PC-9 (cell line): ENCODE measurements at regions not wholly inside any gene's neighbourhood (a gene's known extent, or its start where the extent isn't known, plus 50 kb on each side); places are given as distances from the start of the nearest gene placed in this dataset.

Experiments
- BruUV-seq: library from RNA; stranded (reverse); fragments of 400-500 nt; replicated peaks from 2 replicates; lab custom pipeline; 2021; lab: Mats Ljungman, UMichigan
- CTCF ChIA-PET: fragments of 300-600 bp; sonication (Branson Sonifier 250); formaldehyde crosslinking; loops from one replicate; lab custom pipeline; 2022; ENCODE audit warnings: antibody characterized with exemption; lab: Charles Lee
- POLR2A ChIA-PET: fragments of 300-600 bp; sonication (Branson Sonifier 250); formaldehyde crosslinking; loops from one replicate; lab custom pipeline; 2022; ENCODE audit warnings: antibody characterized with exemption; ENCODE audit not compliant: unreplicated experiment; lab: Charles Lee
- DNase-seq, 2 experiments: peaks; one replicate each; pipeline versions ENCODE4 v3.0.0 to v3.0.0-alpha.2; 2015 to 2022; ENCODE audit warnings: mixed read lengths in 1 of 2
- H2AFZ ChIP-seq: fragments of 200-600 bp; sonication (generic); 2 replicates; pipeline ENCODE4 v1.8.1; 2017; ENCODE audit warnings: antibody characterized with exemption
- H3F3A ChIP-seq: fragments of 200-600 bp; sonication (generic); 2 replicates; pipeline ENCODE4 v1.8.1; 2017; ENCODE audit warnings: antibody characterized with exemption, mild to moderate bottlenecking, low read depth; ENCODE audit not compliant: insufficient read depth
- H3K27ac ChIP-seq: fragments of 200-600 bp; sonication (generic); 2 replicates; pipeline ENCODE4 v1.6.1; 2016; ENCODE audit warnings: mixed run types
- H3K27me3 ChIP-seq: fragments of 200-600 bp; sonication (generic); 2 replicates; pipeline ENCODE4 v1.6.1; 2016; ENCODE audit warnings: low read depth, mixed run types; ENCODE audit not compliant: insufficient read depth
- H3K36me3 ChIP-seq: fragments of 200-600 bp; sonication (generic); 2 replicates; pipeline ENCODE4 v1.6.1; 2016; ENCODE audit warnings: low read depth, mixed run types
- H3K4me1 ChIP-seq: fragments of 200-600 bp; sonication (generic); replicated peaks from 2 replicates; pipeline ENCODE4 v1.6.1; 2016; ENCODE audit warnings: mixed run types; ENCODE audit not compliant: insufficient read depth
- H3K4me2 ChIP-seq: fragments of 200-600 bp; sonication (generic); 2 replicates; pipeline ENCODE4 v1.6.1; 2017; ENCODE audit warnings: mixed run types
- H3K4me3 ChIP-seq: fragments of 200-600 bp; sonication (generic); 2 replicates; pipeline ENCODE4 v1.6.1; 2016; ENCODE audit warnings: mixed run types
- H3K79me2 ChIP-seq: fragments of 200-600 bp; sonication (generic); 2 replicates; pipeline ENCODE4 v1.6.1; 2017; ENCODE audit warnings: low read depth, mixed run types
- H3K9me2 ChIP-seq: fragments of 200-600 bp; sonication (generic); 2 replicates; pipeline ENCODE4 v1.8.1; 2017; ENCODE audit warnings: mild to moderate bottlenecking; ENCODE audit not compliant: insufficient read depth
- H3K9me3 ChIP-seq: fragments of 200-600 bp; sonication (generic); 2 replicates; pipeline ENCODE4 v1.8.1; 2016; ENCODE audit warnings: low read depth; ENCODE audit not compliant: insufficient read depth
- H4K20me1 ChIP-seq: fragments of 200-600 bp; sonication (generic); 2 replicates; pipeline ENCODE4 v1.8.1; 2017; ENCODE audit not compliant: insufficient read depth
- EZH2 ChIP-seq: fragments of 200-600 bp; sonication (generic); IDR thresholded peaks from 2 replicates; pipeline ENCODE4 v1.8.0; 2017; ENCODE audit warnings: antibody characterized with exemption, low read depth
- intact Hi-C: fragments of 100-400 bp; cut with micrococcal nuclease; formaldehyde crosslinking; loops from one replicate; pipeline ENCODE4 v1.10.0; 2022; ENCODE audit not compliant: unreplicated experiment
- TF ChIP-seq, protein P1 (sequence below): fragments of 200-600 bp; sonication (generic); conservative IDR thresholded peaks from 2 replicates; pipeline ENCODE4 v1.6.1; 2017; ENCODE audit warnings: mixed run types, antibody characterized with exemption, mild to moderate bottlenecking, moderate library complexity

DNA sequence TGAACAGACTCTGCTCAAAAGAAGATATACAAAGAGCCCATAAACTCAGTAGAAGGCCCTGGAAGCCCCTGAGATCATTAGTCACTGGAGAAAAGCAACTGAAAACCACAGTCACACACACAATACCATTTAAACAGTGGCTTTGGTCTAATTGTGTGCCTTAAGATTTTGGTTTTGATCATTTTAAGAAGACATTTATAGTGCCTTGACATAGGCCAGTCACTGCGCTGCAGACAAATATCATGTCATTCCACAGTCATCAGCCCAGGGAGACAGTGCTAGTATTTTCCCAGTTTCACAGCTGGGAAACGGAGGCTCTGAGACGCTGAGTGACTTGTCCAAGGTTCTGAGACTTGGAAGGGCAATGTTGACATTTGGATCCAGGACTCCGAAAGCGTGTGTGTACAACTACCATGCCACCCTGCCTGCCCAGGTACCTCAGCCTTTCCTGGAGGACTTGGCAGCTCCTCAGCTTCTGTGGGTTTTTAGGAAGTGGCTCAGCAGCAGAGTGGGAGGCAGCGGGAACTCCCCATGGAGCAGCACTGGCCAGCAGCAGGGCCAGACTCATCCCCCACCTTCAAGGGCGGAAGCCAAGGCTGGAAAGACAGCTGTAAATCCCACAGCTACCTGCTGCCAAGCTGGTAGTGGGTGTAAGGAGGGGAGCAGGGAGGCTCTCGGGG lies 173.9 kb downstream of the WDR11 start:
- Histone ChIP-seq H3K27me3 (peaks cover 6% of the 10 kb centered on the region; the same call in 1 of the 2 replicates), H3K36me3 (no peaks in the 10 kb centered on the region), H3K79me2 (no peaks in the 10 kb centered on the region), H4K20me1 (no peaks in the 10 kb centered on the region), H3K4me3 (no peak overlapping the region), H3K9me2 (no peaks in the 10 kb centered on the region), H3K4me1 (no peaks in the 10 kb centered on the region), H3K9me3 (no peaks in the 10 kb centered on the region), H3K4me2 (no peak overlapping the region), H3K27ac (no peak overlapping the region), H3F3A (no peaks in the 10 kb centered on the region), H2AFZ (no peak overlapping the region)
- POLR2A ChIA-PET: no interaction called here
- TF ChIP-seq, protein P1, sequence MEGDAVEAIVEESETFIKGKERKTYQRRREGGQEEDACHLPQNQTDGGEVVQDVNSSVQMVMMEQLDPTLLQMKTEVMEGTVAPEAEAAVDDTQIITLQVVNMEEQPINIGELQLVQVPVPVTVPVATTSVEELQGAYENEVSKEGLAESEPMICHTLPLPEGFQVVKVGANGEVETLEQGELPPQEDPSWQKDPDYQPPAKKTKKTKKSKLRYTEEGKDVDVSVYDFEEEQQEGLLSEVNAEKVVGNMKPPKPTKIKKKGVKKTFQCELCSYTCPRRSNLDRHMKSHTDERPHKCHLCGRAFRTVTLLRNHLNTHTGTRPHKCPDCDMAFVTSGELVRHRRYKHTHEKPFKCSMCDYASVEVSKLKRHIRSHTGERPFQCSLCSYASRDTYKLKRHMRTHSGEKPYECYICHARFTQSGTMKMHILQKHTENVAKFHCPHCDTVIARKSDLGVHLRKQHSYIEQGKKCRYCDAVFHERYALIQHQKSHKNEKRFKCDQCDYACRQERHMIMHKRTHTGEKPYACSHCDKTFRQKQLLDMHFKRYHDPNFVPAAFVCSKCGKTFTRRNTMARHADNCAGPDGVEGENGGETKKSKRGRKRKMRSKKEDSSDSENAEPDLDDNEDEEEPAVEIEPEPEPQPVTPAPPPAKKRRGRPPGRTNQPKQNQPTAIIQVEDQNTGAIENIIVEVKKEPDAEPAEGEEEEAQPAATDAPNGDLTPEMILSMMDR: no peak
- TF ChIP-seq EZH2: no peak
- DNase-seq: no peak
- BruUV-seq: no TSS peak
- CTCF ChIA-PET: no interaction called here
- intact Hi-C loops: no loop called here

DNA sequence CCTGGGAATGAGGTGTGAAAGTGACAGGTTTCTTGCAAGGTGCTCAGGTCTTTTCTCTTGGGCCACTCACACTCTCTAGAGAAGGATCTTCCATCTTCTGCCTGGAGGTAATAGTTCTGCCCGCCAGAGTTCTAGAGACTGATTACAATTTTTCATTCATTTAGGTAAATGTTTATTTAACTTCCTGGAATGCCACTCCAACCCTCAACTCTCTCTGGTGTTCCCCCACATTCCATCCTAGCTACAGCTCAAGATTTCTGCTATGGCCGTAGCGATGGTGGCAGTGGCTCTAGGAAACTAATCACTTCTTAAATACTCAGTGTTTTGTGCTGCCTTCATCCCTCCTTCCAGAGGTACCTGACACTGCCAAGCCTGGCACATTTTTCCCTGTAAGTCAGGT lies 174.6 kb downstream of the WDR11 start:
- intact Hi-C loops: no loop called here
- DNase-seq: no peak
- BruUV-seq: no TSS peak
- no peaks in the 10 kb centered on the region for H3K9me2 ChIP-seq
- H4K20me1 ChIP-seq: no peaks in the 10 kb centered on the region
- no peaks in the 10 kb centered on the region for H3K79me2 ChIP-seq
- no peaks in the 10 kb centered on the region for H3K9me3 ChIP-seq
- no peaks in the 10 kb centered on the region for H3K36me3 ChIP-seq
- ChIA-PET POLR2A (no interaction called here), CTCF (no interaction called here)
- no peaks in the 10 kb centered on the region for H3F3A ChIP-seq
- H3K4me2 ChIP-seq: no peak overlapping the region
- no peaks in the 10 kb centered on the region for H3K4me1 ChIP-seq
- H3K27me3 ChIP-seq: peaks cover 6% of the 10 kb centered on the region; the same call in 1 of the 2 replicates
- TF ChIP-seq EZH2: no peak
- TF ChIP-seq, protein P1: no peak
- no peak overlapping the region for H3K4me3 ChIP-seq
- no peak overlapping the region for H3K27ac ChIP-seq
- no peak overlapping the region for H2AFZ ChIP-seq

DNA sequence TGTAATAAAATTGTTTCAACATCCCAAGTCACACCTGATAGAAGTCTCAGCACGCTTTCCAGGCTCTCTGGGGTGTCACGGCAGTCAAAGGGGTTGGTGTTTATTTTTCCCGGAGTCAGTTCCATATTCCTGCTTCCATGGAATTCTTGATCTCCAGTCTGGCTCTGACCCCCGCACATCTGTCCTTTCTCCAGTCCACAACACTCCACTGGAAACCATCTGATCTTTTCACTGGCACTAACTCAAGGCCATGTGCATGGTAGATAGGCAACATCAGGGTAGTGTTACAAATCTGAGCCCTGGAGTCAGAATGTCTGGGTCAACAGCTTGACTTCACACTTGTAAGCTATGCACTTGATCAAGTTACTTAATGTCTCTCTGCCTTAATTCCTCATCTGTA lies 176.2 kb downstream of the WDR11 start:
- no peak for DNase-seq
- no peaks in the 10 kb centered on the region for H3F3A ChIP-seq
- no peaks in the 10 kb centered on the region for H3K4me1 ChIP-seq
- H3K27ac ChIP-seq: no peak overlapping the region
- H3K4me2 ChIP-seq: no peak overlapping the region
- H3K36me3 ChIP-seq: no peaks in the 10 kb centered on the region
- H3K9me3 ChIP-seq: no peaks in the 10 kb centered on the region
- no peak for TF ChIP-seq EZH2
- TF ChIP-seq, protein P1: no peak
- H2AFZ ChIP-seq: no peak overlapping the region
- ChIA-PET CTCF (no interaction called here), POLR2A (interaction anchor here (0.6 kb wide), 1 partner anchor 475 kb away, joined by 3 read pairs; no protein-coding TSS in a partner anchor)
- no TSS peak for BruUV-seq
- no peaks in the 10 kb centered on the region for H3K9me2 ChIP-seq
- no peak overlapping the region for H3K4me3 ChIP-seq
- intact Hi-C loops: no loop called here
- no peaks in the 10 kb centered on the region for H4K20me1 ChIP-seq
- no peaks in the 10 kb centered on the region for H3K79me2 ChIP-seq
- H3K27me3 ChIP-seq: peaks cover 6% of the 10 kb centered on the region; the same call in 1 of the 2 replicates
